GM19395 (cell line): ENCODE measurements at regions not wholly inside any gene's neighbourhood (a gene's known extent, or its start where the extent isn't known, plus 50 kb on each side); places are given as distances from the start of the nearest gene placed in this dataset.

ENCODE experiments used
- ATAC-seq: cut with Tn5 transposase; IDR thresholded peaks from one replicate; pipeline ENCODE4 v1.9.1; 2021; ENCODE audit warnings: mild to moderate bottlenecking, moderate library complexity; ENCODE audit not compliant: unreplicated experiment

DNA sequence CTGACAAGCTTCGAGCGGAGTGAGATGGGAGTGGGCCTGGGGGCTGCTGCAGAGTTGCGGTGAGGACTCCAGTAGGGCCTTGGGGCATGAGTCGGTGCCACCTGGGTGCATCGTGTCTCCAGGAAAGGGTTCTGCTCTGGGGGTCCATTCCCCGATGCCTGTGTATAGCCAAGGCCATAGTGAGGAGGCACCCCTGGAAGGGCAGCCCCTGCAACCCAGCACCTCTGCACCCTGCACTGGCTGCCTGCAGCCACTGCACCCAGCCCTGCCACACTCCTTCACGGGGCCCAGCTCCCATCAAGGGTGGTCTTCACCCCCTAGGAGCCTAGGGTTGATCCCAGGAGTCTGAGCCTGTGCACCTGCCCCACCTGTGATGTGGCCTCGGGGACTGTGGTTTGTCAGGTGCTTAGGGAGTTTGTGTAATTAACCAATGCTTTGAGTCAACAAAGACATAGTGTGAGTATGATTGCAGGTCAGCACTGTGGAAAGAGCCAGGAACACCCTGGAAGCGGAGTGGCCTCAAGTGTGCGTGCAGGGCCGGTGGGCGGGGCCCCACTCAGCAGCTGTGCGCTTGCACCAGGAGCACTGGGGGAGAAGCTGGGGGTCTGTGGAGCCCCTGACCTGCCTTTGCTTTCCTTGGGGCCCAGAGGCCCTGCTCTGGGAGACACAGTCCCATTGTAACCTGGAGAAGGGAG lies 1299.3 kb downstream of the BRD1 start:
- ATAC-seq = no peak

DNA sequence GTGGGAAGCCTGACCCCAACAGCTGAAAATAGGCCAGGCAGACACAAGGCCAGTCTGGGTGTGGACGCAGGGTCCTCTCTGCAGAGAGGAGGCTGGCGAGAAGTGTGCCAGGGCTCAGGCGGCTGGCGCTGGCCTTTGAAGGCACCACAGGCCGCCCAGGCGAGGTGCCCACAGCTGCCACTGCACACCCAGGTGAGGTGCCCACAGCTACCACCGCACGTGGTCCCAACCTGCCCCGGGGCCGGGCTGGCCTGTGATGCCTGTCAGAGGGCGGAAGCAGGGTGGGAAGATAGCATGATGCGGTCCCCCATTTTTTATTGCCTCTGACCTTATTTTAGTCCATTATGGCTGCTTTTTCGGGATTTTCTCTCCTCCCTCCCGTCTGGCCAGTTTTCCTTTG lies 1303.9 kb downstream of the BRD1 start:
- no peak for ATAC-seq

DNA sequence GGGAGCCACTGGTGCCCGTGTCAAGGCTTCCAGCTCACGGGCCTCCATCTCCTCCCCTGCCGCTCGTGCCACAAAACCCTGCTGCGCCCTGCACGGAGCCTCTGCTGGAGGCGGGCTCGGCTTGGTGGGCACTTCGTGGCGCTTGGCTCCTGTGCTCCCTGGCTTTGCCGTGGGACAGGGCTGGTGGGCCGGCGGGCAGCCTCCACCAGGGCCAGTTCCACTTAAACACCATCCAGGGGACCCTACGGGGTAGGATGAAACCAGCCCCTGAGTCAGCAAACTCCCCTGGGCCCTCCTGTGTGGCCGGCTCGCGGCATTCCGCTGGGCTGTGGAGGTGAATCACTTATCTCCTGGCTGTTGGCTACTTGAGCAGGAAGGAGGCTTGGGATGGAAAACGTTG lies 1304.6 kb downstream of the BRD1 start:
- ATAC-seq = no peak

DNA sequence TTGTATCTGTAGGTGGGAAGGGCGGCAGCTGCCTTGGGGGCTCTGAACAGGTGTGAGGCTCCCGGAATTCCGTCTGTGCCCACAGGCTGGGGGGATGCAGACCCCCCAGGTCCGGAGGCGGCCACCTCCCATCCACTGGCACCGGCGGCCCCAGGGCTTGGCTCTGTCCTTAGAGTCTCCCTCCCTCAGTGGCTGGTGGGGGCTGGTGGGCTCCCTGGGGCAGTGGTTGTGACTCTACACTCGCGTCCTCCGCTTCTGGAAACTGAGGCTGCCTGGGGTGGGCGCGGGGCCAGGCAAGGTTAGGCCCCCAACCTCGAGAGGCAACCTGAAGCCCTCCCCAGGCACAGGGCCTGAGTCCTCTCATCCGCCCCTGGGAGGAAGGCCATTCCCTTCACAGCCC lies 1305.4 kb downstream of the BRD1 start:
- ATAC-seq = no peak

- no peak for ATAC-seq
These were observed 1306.6 kb downstream of the BRD1 start for GRCh38 chr22:48520884-48521588.

GRCh38 chr22:48520207-48520606 lies 1307.5 kb downstream of the BRD1 start:
- ATAC-seq = no peak

- ATAC-seq = no peak
These were observed 1310.3 kb downstream of the BRD1 start for GRCh38 chr22:48517039-48518030.

DNA sequence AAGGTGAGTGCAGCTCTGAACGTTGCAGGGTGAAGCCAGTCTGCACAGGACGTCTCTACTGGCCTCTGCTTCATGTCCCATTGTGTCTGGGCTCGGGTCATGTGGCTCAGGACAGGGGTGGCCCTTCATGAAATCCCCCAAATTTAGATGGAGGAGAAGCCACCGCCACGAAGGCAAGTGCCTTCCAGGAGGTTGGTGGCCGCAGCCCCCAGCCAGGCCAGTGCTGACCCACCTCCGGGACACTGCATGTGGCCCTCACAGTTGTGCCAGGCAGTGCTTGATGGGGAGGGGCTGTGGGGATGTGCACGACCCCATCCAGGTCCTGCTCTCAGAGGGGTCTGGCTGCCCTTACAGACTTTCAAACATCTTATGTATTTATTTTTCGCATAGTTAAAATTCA lies 1311.1 kb downstream of the BRD1 start:
- no peak for ATAC-seq

DNA sequence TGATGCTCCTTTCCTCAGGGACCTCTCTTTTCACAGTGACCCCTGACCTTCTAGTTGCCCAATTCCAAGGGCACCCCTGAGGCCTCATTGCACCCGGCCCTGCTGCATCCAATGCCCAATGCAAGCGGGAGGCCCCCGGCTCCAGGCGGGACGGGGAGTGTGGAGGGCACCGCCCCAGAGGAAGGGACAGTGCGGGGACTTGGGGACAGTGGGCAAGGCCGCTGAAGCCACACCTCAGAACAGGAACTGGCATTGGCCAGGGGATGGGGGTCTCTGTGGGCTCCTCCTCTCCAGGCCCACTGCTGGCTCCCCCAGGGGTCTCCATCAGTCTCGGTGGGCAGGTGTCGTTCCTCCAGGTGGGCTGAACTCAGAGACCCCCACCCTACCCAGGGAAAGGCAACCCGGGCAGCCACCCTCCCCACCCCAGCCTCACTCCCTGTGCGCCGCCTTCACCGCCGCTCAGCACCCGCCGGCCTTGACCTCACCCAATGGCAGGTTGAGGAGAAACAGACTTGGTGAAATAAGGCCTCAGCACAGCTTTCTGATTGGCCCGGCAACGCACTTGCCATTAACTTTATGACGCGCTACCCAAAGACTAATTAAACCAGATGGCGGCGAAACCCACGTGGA lies 1312.0 kb downstream of the BRD1 start:
- no peak for ATAC-seq

DNA sequence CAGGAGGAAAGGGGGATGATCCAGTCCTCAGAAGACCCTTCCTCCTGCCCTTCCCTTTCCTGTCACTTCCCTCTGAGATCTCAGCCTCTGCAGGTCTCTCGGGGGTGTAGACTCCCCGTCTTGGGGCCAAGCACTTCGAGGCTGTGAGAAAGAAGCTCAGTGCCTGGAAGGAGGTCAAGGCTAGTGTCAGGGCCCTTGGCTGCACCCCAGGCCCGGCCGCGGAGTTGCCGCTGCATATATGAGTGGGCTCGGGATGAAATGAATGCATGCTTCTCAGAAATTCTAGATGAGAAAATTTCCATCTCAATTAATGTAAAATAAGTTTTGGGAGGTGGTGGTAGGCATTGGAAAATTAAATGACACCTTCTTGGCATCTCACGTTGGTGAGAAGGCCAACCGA lies 1313.7 kb downstream of the BRD1 start:
- no peak for ATAC-seq

DNA sequence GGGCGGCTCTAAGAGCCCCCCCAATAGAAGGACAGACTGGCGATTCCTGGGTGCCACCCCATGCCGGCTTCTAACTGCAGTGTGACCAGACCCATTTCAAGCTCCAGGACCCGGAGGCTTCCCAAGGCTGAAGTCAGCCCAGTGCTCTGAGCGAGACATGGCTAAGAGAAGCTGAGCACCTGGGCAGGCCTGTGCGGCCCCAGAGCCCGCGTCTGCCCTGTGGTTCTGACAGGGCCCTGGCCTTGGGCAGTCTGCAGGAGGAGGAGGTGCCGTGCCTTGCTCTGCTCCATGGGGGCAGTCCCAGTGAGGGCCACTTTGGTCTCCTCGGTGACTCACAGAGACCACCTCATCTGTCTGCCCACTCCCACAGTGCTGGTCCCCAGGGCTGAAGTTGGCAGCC lies 1314.2 kb downstream of the BRD1 start:
- no peak for ATAC-seq

DNA sequence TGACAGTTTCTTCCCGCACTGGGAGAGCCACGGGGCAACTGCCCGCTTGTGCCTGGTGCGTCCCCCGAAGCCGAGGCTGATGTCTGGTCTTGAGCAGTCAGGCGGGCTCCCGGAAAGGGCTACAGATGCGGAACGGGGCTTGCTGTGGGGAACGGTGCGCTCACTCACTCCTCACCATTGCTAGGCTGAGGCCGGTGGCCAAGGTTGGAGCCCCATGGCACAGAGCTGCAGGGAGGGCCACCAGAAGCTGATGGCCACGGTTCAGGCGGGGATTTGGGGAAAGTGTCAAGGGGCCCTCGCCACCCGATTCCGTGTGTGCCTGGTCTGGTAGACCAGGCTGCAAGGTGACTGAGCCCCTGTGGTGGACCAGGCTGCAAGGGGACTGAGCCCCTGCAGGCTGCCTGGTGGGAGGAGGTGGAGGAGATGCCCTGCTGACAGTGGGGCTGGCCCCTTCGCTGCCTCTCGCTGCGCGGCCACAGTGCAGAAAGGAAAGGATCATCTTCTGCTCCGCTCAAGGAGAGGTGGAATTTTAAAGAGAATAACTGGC lies 1315.8 kb downstream of the BRD1 start:
- ATAC-seq = no peak

GRCh38 chr22:48511211-48511610 lies 1316.5 kb downstream of the BRD1 start:
- ATAC-seq = no peak

- ATAC-seq = no peak
These were observed 1317.1 kb downstream of the BRD1 start for GRCh38 chr22:48510599-48510998.

DNA sequence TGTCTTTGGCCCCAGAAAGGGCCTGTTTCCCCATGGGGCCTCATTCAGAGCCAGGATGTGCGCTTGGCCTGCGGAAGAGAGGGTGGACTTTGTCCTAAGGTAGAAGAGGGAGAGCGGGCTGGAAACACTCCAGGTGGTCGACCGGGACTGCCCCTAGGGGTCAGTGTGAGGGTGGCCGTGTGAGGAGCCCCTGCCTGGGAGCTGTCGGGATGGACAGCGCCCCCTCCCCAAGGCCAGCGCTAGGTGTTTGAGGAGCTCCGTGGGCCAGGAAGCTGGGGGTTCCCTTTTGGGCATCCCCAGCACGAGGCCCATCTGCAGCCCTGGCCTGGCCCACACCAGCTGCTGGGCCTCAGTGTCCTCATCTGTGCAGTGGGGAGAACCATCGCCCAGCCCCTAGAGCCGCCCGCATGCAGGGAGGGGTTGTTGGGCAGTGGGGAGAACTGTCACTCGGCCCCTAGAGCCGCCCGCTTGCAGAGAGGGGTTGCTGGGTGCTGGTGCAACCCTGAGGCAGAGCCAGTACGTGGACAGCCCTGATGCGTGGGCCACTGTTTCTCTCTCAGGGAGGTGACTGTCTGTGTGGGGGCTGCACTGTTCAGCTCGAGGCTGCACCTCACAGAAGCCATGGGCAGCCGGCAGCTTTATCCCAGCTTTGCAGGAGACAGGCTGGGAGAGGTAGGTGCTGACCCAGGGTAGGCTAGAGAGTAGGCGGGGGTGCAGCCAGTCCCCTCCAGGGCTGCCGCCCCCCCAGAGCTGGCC lies 1319.9 kb downstream of the BRD1 start:
- ATAC-seq = no peak

DNA sequence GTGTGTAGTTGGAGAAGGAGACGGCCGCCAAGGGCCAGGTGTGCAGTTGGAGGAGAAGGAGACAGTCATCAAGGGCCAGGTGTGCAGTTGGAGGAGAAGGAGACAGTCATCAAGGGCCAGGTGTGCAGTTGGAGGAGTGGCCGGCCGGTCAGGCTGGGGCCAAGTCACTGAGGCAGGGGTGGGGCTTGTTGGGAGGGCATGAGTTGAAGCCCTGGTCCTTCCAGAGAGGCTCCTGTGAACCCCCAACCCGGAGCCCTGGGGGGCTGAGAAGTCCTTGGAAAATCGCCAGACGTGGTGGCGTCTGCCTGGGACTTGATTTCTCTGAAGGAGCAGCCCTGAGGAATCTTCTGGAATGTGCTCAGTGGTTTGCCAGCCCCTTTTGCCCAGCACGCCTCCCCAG lies 1320.5 kb downstream of the BRD1 start:
- ATAC-seq = no peak

DNA sequence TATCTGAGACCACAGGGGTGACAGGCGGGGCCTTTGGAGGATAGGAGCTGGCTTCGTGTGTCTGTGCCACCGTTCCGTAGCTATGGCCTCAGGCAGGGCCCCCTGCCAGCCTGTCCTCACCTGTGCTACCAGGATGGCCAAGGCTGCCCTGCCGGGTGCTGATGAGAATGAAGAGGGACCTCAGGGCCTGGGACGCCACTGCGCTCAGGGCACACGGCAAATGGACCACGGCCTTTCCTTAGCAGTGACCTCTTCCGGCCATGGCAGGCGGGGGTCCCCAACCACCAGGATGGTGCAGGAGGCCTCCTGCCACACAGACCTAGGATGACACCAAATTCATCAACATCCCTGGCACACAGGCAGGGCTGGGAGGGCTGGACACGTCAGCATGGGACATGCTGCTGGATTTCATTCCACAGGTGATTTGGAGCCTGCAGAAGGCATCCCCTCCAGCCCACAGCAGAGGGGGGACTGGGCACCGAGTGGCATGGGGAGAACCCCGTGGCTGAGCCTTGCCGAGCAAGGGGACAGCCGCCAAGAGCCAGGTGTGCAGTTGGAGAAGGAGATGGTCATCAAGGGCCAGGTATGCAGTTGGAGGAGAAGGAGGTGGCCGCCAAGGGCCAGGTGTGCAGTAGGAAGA lies 1321.0 kb downstream of the BRD1 start:
- no peak for ATAC-seq

GRCh38 chr22:48505891-48506290 lies 1321.8 kb downstream of the BRD1 start:
- ATAC-seq = no peak

DNA sequence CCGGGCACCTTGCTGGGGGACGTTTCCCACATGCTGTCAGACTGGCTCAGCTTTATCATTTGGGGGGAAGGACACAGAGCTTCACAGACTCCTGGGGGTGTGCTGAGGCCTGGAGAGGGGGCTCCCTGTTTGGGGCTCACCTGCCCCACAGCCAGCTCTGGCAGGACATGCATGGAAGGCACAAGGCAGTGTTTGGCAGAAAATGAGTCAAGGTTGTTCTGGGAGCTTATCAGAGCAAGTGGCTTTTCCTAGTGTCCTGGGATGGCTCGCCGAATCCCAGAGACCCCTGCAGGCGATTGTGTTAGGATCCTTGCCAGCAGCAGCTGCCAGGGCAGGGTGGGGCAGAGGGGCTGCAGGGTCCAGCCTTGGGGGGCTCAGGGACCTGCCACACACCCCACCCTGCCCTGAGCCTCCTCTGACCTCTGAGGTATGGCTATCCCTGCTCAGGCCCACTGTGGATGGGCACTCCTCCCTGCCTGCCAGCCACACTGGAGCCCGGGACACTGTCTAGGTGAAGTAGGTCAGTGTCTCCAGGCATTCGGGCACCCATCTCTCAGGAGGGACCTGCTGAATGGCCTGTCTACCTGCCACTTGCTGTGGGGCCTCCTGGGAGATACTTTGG lies 1323.0 kb downstream of the BRD1 start:
- no peak for ATAC-seq
